ENCODE measurements at regions not wholly inside any gene's neighbourhood (a gene's known extent, or its start where the extent isn't known, plus 50 kb on each side); places are given as distances from the start of the nearest gene placed in this dataset.
"Not testable (repeated sequence)": the region's sequence is repeated elsewhere in the genome, so short reads cannot be mapped to it uniquely, and the experiment has no call there.

- no peak for DNase-seq
These were observed 51.0 kb upstream of the IRX5 start for GRCh38 chr16:54879681-54880080.

DNA sequence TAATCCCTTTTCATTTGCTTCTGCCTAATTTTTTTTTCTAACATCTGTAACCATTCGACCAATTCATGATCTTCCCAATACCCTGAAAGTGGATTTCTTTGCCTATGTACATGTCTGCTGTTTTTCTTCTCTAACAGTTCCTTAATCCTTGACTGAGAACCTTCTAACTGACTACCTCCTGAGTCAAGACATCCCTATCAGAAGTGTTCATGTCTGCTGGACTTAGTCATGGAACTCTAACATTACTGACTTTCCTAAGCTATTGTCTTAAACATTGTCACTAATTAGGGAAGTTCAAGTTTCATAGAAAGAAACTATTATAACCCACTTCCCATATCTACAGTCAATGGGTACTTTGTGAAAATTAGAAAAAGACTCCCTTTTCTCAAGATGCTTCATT lies 52.4 kb upstream of the IRX5 start:
- DNase-seq, result no peak

- no peak for DNase-seq
These were observed 55.2 kb upstream of the IRX5 start for GRCh38 chr16:54875443-54875842.

DNA sequence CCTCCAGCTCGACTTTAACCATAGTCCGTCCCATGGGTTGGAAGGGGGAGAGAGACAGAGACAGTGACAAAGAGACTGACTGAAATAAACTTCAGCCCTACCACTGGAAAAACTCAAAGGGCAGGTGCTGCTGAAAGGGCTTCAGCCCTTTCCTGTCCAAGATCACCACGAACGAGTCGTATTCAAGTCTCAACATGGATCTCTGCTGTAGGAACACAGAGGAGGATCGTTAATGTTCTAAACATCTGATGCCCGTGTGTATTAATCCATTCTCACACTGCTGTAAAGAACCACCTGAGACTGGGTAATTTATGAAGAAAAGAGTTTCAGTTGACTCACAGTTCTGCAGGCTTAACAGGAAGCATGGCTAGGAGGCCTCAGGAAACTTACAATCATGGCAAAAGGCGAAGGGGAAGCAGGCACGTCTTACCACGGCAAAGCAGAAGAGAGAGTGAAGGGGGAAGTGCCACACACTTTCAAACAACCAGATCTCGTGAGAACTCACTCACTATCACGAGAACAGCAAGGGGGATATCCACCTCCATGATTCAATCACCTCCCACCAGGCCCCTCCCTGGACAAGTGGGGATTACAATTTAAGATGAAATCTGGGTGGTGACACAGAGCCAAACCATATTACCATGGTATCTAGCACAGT lies 56.8 kb upstream of the IRX5 start:
- not testable (repeated sequence) for DNase-seq

GRCh38 chr16:54873071-54873470 lies 57.6 kb upstream of the IRX5 start:
- DNase-seq, result no peak

- DNase-seq, result no peak
These were observed 60.5 kb upstream of the IRX5 start for GRCh38 chr16:54870151-54870550.

GRCh38 chr16:54867302-54867832 lies 63.3 kb upstream of the IRX5 start:
- DNase-seq, result no peak

DNA sequence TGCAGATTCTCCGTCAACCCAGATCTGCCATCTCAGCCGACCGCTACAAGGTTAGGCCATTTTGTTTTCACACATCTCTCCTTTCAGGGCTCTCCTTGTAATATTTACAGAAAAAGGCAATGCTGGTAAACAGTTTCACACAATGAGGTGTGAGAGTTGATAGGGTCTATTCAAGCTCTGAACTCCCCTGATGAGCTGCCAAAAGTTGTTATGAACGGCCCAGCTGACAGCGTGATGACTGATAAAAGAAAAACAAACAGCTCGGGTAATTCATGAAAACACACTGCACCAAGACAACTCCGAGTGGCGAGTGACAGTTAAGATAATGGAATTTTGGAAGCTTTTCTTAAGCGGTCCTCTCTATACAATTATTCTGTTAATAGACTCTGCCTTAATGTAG lies 68.1 kb upstream of the IRX5 start:
- no peak for DNase-seq

DNA sequence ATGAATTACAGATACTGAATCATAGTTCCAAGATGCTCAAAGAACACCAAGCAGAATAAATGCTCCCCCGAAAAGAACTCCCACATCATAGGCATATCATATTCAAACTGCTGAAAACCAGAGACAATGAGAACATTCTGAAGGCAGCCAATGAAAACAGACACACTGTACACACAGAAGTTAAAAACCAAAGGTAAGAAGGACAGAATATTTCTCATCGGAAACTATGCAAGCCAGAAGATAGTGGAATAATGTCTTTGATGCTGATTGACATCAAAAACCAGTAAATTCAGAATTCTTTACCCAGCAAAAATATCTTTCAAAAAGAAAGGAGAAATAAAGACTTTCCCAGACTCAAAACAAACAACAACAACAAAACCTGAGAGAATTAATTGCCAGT lies 73.8 kb upstream of the IRX5 start:
- no peak for DNase-seq

- DNase-seq, result no peak
These were observed 83.1 kb upstream of the IRX5 start for GRCh38 chr16:54847609-54848008.

DNA sequence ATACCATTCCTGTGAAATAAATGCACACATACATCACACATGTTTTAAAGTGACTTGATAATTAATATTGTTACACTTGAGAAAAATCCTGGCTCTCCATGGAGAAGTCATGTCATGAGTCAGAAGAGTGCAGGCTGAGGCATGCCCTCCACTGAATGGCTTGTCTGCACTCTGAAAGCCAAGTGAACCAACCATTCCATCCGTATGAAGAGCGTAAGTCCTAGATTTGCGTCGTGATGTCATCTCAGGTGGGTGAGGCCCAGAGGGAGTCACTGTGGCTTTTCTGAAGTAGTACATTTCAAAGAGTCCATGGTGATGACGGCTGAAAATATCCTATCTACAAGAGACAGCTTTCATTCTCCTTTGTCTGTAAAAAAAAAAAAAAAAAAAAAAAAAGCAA lies 83.5 kb upstream of the IRX5 start:
- no peak for DNase-seq

DNA sequence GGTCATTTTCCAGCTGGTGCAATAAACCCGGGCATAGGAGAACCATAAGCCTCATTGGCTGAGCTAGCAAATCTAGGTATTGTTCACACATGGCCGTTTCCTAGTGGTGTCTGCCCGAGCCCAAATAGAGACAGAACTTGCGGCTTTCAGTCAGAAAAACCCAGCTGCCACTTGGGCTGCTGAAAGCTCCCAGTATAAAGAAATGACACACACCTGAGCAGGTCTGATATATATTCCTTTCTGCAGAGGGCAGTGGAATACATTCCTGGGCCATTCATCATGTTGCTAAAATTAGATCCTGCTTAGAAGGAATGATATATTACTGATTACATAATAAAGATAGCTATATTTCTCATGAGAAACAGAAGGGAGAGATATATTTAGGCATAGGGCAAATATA lies 83.9 kb upstream of the IRX5 start:
- DNase-seq, result no peak

- no peak for DNase-seq
These were observed 87.3 kb upstream of the IRX5 start for GRCh38 chr16:54843424-54843750.

GRCh38 chr16:54842743-54843423 lies 87.8 kb upstream of the IRX5 start:
- DNase-seq, result no peak

DNA sequence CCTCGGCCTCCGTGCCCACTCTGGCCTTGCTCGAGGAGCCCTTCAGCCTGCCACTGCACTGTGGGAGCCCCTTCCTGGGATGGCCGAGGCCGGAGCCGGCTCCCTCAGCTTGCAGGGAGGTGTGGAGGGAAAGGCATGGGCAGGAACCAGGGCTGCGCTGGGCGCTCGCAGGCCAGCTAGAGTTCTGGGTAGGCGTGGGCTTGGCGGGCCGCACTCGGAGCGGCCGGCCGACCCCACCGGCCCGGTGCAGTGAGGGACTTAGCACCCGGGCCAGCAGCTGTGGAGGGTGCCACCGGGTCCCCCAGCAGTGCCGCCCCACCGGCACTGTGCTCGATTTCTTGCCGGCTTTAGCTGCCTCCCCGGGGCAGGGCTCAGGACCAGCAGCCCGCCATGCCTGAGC lies 101.0 kb upstream of the IRX5 start:
- DNase-seq, result no peak

DNA sequence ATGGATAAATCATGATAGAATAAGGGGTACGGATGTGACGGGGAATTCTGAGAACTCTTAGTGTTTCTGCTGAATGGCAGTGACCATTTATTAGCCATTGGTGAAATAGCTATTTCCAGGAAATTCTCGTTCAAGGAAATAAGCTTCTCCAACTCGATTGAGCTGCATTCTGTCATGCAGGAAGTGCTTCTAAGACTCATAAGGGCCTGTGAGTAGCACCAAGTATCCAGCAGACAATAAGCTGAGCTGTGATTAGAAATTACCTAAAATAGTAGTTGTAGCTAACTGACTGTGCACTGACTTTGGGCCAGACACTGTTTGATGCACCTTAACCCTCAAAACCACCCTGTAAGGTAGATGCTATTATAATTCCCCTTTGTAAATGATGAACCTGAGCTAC lies 107.8 kb upstream of the IRX5 start:
- no peak for DNase-seq

DNA sequence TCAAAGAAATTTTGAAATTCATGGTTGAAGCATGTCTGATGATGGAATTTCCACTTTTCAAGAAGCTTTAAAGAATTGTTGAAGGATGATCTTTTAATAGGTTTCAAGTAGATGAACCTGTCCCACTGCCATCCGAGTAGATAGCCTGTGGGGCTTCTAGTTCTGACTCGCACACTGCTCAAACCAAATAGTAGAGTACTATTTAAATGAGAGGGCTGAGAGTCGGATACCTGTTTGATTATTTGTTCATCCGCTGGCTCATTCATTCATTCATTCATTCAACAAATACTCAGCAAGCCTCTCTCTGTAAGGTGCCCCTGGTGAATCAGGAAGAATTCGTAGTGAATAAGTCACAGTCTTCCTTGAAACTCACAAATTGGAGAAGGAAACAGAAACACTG lies 108.2 kb upstream of the IRX5 start:
- no peak for DNase-seq

- DNase-seq, result no peak
These were observed 108.9 kb upstream of the IRX5 start for GRCh38 chr16:54821731-54822130.

- DNase-seq, result no peak
These were observed 112.6 kb upstream of the IRX5 start for GRCh38 chr16:54817940-54818574.

- DNase-seq, result no peak
These were observed 113.2 kb upstream of the IRX5 start for GRCh38 chr16:54817432-54817831.

- DNase-seq, result no peak
These were observed 114.2 kb upstream of the IRX5 start for GRCh38 chr16:54816471-54816870.

- DNase-seq, result no peak
These were observed 115.5 kb upstream of the IRX5 start for GRCh38 chr16:54815177-54815576.

- no peak for DNase-seq
These were observed 116.9 kb upstream of the IRX5 start for GRCh38 chr16:54813778-54814177.

DNA sequence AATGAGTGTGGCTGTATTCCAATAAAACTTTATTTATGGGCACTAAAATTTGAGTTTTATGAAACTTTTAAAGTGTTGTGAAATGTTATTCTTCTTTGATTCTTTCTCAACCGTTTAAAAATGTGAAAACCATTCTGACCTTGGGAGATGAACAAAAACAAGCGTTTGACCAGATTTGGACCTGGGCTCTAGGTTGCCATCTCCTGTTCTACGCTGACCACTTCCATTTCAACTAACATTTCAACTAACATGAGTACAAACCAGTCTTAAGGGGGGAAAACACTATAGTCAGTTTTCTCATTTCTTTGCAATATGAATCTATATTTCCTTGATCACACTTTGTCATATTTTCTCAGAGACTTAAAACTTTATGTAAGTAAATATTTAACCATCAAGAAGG lies 118.4 kb upstream of the IRX5 start:
- DNase-seq, result no peak

DNA sequence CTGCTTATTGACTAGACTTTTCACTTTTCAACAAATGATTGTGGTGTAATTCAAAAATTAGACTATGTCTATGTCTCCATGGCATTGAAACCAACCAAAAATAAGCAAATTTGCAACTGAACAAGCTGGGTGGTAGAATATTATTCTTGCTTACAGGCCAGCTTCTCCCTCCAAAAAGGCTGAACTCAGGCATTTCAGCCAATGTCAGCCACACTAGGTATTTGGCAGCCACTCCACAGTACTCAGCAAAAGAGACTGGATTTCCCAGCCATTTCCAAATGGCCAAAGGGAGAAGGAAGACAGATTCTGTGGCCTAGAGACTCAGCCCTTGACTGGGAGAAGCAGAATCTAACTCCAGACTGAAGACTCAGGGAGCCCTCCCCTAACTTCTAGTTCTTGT lies 121.8 kb upstream of the IRX5 start:
- DNase-seq, result no peak

All from NCI-H1436 (cell line).